HG02571 (cell line): ENCODE measurements at regions not wholly inside any gene's neighbourhood (a gene's known extent, or its start where the extent isn't known, plus 50 kb on each side); places are given as distances from the start of the nearest gene placed in this dataset.

Experiments used
- ATAC-seq: cut with Tn5 transposase; IDR thresholded peaks from one replicate; pipeline ENCODE4 v1.9.1; 2021; ENCODE audit warnings: mild to moderate bottlenecking, moderate library complexity; ENCODE audit not compliant: unreplicated experiment

DNA sequence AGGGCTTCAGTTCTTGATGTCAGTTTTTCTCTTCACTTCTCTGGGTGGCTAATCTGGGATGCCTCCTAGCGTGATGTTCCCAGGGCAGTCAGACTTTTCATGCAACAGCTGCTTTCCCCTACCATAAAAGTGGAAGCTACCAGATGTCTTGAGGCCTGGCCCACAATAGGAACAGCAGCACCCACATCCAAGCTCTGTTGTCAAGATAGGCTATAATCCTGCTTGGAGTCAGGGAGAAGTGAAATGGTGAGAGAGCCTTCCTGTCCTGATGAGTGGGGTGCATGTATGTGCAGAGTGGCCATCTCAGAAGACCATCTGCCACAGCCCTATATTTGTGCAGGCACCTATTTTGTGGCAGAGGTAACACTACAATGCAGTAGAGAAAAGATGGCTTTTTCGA is 108.0 kb downstream of the HTR5A start:
- ATAC-seq: no peak

- ATAC-seq: no peak
Measured at GRCh38 chr7:155181768-155182167, 111.6 kb downstream of the HTR5A start.

DNA sequence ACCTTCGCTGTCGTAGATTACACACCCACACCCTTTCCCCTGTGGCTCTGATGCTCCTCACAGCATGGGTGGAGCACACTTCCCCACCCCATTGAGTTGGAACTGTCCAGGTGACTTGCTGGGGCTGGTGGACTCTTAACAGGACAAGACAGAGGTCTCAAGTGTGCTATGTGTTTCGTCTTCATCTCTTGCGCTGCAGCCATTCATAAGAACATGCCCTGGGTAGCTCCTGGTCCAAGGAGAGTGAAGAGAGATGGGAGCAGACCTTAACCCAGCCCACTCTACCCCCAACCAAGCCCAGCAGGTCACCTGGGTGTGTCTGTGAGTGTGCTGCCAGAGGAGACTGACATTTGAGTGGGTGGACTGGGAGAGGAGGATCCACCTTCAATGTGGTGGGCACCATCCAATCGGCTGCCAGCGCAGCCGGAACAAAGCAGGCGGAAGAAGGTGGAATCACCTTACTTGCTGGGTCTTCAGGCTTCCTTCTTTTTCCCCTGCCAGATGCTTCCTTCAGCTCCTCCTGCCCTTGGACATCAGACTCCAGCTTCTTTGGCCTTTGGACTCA is 112.4 kb downstream of the HTR5A start:
- ATAC-seq: no peak

DNA sequence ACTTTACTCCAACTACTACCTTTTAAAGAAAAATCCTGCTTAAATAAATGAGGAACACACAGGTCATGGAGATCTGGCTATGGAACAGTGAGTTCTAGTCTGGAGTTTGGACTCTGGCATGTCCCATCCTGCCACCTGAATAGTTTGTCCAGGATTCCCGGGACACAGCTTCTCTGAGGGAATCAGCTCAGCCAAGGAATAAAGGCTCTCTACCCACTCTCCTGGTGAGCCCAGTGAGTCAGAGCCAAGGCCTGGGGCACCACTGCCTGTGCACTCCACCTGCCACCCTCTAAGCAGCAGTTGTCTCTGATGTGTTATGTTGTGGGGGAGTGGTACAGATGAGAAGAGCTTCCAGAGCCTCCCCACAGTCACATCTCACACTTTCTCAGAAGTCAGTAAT is 113.5 kb downstream of the HTR5A start:
- no peak for ATAC-seq

- ATAC-seq: no peak
Measured at GRCh38 chr7:155184923-155185322, 112.8 kb upstream of the INSIG1 start.

GRCh38 chr7:155187061-155187785 is 110.5 kb upstream of the INSIG1 start:
- no peak for ATAC-seq

GRCh38 chr7:155188357-155188756 is 109.3 kb upstream of the INSIG1 start:
- ATAC-seq: no peak

- ATAC-seq: no peak
Measured at GRCh38 chr7:155188821-155189581, 108.7 kb upstream of the INSIG1 start.

DNA sequence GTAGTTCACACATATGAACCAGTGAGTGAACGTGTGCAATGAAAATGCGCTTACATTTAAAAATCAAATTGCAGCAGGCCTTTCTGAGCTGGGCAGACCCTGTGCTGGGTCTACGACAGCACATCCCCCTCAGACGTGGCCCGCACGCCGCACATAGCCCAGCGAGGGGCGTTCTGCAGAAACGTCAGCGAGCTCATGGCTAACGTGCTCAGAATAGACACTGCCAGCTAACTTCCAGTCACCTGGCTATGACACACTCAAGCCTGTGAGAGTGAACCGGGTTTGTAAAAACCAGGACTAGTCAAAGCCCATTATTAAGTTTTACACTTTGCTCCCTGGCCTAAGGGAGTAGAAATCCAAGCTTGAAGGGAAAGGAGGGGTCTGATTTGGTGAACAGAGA is 108.1 kb upstream of the INSIG1 start:
- no peak for ATAC-seq

DNA sequence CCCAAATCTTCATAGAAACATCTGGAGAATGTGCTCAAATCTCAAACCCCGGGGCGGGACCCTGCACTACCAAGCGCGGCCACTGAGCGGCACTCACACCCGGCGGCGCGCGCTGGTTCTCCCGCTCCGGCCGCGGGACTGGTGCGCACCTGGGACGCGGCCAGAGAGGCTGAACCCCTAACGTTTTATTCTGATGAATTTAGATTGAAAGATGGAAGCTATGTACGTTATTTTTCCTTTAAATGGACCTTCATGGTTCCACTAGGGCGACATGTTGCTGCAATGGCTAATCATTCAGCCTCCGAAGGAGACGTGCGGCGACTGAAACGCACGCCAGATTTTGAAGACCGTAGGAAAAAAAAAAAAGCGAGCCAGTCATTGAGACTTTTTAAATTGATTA is 107.0 kb upstream of the INSIG1 start:
- peak; percentile 50 for ATAC-seq

- ATAC-seq: no peak
Measured at GRCh38 chr7:155191137-155191536, 106.5 kb upstream of the INSIG1 start.

DNA sequence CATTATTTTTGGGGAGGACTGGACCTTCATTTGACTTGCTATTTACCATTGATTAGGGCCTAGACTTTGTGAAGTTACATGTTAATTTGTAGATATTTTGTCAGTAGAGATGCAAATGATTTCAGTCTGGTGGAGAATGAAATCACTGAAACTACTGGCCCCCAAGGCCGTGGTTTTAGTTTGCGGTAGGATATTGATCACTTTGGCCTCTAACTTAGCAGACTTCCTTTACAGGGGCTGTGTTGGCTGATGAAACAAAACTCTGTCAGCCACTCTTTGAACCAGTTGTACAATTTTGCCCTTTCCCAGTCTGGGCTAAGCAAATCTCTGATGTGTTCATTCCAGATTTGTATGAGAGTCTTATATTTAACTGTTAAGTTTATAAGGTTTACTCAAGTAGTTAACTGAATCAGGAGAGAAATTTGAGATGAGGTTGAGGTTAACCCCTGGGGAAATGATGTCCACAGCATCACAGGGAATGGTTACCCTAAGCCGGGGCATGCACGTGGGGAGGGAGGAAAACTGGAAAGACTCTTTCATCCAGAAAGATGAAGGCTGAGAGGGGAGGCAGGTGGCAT is 105.7 kb upstream of the INSIG1 start:
- ATAC-seq: no peak

- no peak for ATAC-seq
Measured at GRCh38 chr7:155192961-155193640, 104.6 kb upstream of the INSIG1 start.

DNA sequence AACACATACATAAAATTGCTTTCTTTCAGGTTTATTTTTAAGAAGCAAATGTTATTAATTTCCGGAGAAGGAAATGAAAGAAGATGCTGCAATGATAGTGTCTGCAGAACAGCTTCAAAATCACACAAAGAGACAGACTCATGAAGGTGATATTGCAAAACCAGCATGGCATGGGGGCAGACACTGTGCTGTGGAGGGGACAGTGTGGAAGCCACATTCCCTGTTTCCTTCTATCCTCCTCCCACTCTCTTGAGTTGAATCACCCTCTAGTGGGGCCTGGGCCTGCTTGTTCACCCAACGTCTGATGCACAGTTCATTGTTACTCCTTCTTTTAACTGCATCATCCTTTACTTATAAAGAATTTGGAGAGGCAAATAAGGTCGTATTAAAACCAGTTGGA is 104.0 kb upstream of the INSIG1 start:
- no peak for ATAC-seq

DNA sequence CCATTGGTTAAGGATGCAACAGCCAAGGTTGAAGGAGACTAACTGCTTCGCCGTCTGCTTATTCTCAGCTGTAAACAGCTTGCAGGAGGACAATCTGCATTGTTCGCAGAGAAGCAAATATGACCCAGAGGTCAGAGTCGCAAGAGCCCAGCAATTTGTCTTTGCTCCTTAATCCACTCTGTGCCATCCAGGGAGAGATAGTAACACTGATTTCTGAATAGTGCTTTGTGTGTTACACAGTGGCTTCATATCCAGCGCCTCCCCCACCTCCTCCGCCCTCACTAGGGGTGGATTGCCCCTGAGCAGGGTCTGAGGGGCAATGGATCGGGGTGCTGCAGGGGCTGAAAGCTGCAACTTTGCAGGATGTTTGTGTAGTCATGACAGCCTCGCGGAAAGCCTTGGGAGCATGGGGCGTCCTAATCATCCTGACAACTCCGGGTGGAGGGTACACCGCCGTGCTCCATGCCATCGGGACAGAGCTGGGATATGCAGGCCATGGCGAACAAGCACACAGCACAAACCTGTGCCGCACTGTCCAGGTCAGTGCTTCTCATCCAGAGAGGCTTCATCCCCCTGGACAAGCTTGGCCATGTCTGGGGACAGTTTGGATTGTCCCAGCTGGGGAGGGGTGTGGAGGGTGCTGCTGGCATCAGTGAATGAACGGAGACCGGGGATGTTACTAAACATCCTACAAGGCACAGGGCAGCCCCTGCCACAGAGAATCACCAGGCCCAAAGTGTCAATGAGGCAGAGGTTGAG is 103.1 kb upstream of the INSIG1 start:
- no peak for ATAC-seq

DNA sequence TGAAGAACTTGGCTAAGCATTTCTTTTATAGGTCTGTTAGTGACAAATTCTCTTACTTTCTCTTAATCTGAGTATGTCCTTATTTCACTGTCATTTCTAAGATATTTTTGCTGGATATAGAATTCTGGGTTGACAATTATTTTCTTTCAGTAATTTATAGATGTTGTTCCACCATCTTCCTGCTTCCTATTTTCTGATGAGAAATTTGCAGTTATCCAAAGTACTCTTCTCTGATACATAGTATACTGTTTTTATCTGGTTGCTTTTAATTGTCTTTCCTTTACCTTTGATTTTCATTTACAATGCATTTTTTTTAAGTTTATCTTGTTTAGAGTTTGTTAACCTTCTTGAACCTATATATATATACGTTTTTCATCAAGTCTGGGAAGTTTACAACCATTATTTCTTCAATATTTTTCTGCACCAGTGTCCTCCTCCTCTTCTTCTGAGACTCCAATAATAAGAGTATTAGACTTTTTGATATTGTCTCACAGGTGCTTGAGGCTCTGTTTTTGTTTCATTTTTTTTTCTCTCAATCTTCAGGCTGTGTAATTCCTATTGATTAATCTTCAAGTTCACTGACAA is 101.6 kb upstream of the INSIG1 start:
- ATAC-seq: no peak

DNA sequence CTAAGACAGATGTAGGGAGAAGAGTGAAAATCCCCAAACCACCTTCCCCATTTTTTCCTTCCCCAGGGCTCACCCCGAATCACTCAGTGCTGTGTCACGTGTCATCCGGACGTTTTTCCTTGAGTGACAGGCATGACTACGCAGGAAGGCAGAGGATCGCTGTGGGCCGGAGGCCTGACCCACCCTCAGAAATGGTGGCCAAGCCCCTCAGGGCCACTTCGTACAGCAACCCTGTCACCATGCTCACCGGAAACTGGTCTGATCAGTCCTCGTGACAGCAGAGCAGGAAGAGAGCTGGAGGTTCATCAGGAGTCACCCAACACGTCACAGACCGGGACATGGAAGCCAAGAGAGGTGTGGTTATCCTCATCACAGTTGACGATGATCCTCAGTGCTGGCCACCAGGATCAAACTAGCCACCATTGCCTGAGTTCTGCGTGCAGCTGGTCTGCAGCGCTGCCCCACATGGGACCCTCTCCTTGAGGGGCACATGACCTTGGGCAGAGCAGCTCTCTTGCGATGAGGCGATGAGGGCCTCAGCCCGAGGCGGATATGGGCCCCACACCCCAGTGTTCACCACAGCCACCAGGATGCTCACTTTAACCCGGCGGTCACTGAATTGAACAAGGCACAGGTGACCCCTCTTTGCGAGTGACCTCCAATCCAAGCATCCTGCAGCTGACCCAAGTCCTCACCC is 99.3 kb upstream of the INSIG1 start:
- no peak for ATAC-seq

DNA sequence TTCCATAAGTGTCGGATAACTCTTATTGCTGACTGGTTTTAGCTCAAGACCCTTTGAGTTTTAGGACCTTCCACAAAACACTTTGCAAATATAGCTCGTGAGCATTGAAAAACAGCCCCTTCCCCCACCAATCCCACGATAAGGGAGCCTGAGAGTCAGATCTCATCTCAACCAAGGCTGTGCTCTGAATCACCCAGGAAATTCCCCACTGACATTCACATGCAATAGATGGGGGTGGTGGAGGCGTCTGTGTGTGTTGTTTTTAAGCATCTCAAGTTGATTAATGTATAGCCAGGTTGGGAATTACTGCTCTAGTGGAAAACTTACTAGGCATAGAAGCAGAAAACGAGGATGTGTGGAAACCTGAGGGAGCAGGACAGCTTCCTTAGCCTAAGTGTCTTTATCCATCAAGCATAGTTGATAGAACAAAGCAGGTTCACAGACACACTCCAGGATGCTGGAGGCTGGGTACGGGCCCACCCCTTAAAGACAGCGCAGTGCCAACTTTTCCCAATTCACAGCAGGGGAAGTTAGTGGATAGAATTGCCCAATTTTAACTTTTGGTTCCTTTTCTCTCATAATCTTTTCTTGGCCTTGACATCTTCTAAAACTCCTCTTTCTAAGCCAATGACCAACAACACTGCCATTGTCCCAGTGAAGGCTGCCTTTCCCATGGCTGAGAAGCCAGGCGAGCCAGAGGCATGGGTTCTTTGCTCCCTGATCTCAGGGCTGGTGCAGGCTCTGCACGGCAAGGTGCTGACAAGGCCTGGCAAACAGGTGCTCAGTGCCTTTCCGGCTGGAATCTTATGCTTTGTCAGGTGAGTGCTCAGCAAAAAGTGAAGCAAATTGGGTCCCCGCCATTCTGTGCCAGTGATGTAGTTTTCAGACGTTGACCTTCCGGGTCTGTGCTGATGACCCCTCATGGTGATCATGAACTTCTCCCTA is 98.5 kb upstream of the INSIG1 start:
- peak; percentile 63 for ATAC-seq
